Transverse colon (tissue), 4 donors: ENCODE measurements at regions not wholly inside any gene's neighbourhood (a gene's known extent, or its start where the extent isn't known, plus 50 kb on each side); places are given as distances from the start of the nearest gene placed in this dataset.

Experiments
- DNase-seq: peaks from one replicate; pipeline ENCODE4 v3.0.0-alpha.2; 2019
- H3K27ac ChIP-seq, 4 donors: fragments of 200-600 bp; sonication (generic); 2 replicates each; pipeline ENCODE4 v1.5.1; 2016 to 2018; ENCODE audit warnings: inconsistent platforms in 4 of 4
- H3K27me3 ChIP-seq: fragments of 200-600 bp; sonication (generic); 2 replicates; pipeline ENCODE4 v1.5.1; 2017; ENCODE audit warnings: inconsistent platforms
- H3K36me3 ChIP-seq, 4 donors: fragments of 200-600 bp; sonication (generic); 2 replicates each; pipeline ENCODE4 v1.5.1; 2017 to 2019; ENCODE audit warnings: inconsistent platforms in 4 of 4
- H3K4me1 ChIP-seq, 4 donors: fragments of 200-600 bp; sonication (generic); 2 replicates each; pipeline ENCODE4 v1.5.1; 2017 to 2020; ENCODE audit warnings: inconsistent platforms in 4 of 4
- H3K4me3 ChIP-seq, 4 donors: fragments of 200-600 bp; sonication (generic); 1 replicate in 1 of 4; 2 replicates in 3 of 4; pipeline versions ENCODE4 v1.5.1 to v1.6.1; 2017 to 2019; ENCODE audit warnings: inconsistent platforms in 4 of 4
- H3K9me3 ChIP-seq, 2 donors: fragments of 200-600 bp; sonication (generic); 2 replicates each; pipeline ENCODE4 v1.5.1; 2017 to 2019; ENCODE audit warnings: inconsistent platforms in 2 of 2
- EP300 ChIP-seq: sonication (generic); formaldehyde crosslinking; IDR thresholded peaks from one replicate; pipeline ENCODE4 v1.6.1; 2017; ENCODE audit warnings: antibody characterized with exemption, low read depth
- POLR2A ChIP-seq: fragments of 450-650 bp; IDR thresholded peaks from one replicate; pipeline ENCODE4 v1.6.1; 2016; ENCODE audit warnings: antibody characterized with exemption, mild to moderate bottlenecking, moderate library complexity
- POLR2AphosphoS5 ChIP-seq, 3 donors: sonication (generic); formaldehyde crosslinking; IDR thresholded peaks; one replicate each; pipeline ENCODE4 v1.6.1; 2016; ENCODE audit warnings: antibody characterized with exemption in 3 of 3
- WGBS, 2 donors: methylation state at CpG; one replicate each; pipeline ENCODE4 v1.1.5; 2018; ENCODE audit warnings: low coverage in 1 of 2; 5-methylcytosine and 5-hydroxymethylcytosine counted together
- in situ Hi-C, 4 donors: fragments of 200-750 bp; cut with MboI; loops; one replicate each; pipeline versions ENCODE4 v1.15.0 to v1.15.1; 2017; ENCODE audit warnings: low sequenced_read_pairs in 3 of 4, low pct_ligation_motif_present in 1 of 4, low pct_unique_long_range_greater_than_20kb in 1 of 4
- intact Hi-C: fragments of 100-400 bp; cut with DNase I; formaldehyde crosslinking; loops from one replicate; pipeline ENCODE4 v1.15.1; 2023; ENCODE audit warnings: low total_unique reads
- TF ChIP-seq, protein P1 (sequence below), 5 experiments: fragments of 200-600 bp in 3 of 5; fragments of 450-650 bp in 2 of 5; sonication (generic) in 3 of 5; IDR thresholded peaks; 1 replicate in 2 of 5; 2 replicates in 3 of 5; pipeline ENCODE4 v1.5.1; 2016 to 2017; ENCODE audit warnings: antibody characterized with exemption in 5 of 5, inconsistent platforms in 3 of 5, mild to moderate bottlenecking in 2 of 5, moderate library complexity in 1 of 5

DNA sequence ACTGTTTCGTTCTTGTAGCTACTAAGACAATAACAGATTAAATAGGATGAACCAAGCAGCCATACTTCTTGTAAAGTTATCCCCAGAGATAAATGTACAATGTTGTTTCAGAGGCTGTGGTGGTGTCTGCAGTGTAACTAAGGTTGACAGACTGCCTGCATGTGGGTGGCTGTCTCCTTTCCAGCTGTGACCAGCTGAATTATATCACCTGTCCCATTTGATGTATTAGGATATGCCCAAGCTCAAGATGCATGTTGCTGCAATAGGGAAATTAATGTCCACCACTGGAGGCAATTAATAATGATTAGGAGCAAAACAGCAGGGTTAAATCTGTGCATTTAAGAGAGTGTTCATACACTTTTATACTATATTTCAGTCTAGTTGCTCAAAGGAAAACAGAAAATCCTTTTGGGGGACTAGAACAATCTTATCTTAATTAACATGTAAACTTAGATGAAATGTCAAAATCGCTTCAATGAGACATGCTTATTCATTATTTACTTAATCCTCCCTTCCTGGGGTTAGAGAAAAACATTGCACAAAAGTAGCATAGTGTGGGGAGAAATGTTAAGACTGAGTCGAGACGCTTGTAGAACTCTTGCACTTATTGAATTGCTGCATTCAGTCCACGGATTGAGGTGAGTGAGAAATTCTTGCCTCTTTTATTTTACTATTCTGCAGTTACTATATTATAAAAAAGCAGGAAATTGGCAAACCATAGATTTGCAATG lies 269.0 kb downstream of the SNX10 start:
- Histone ChIP-seq H3K27me3 (no peaks in the 10 kb centered on the region), H3K4me3 (no peak overlapping the region), H3K27ac (no peak overlapping the region), H3K9me3 (no peaks in the 10 kb centered on the region), H3K4me1 (no peaks in the 10 kb centered on the region), H3K36me3 (no peaks in the 10 kb centered on the region)
- WGBS, 2 donors: 58 to 62% methylated on average over 5 of the region's 5 CpGs
- in situ Hi-C loops: no loop called here
- TF ChIP-seq POLR2AphosphoS5 (IDR thresholded peaks at IDR 0.05): no peak
- TF ChIP-seq, protein P1, sequence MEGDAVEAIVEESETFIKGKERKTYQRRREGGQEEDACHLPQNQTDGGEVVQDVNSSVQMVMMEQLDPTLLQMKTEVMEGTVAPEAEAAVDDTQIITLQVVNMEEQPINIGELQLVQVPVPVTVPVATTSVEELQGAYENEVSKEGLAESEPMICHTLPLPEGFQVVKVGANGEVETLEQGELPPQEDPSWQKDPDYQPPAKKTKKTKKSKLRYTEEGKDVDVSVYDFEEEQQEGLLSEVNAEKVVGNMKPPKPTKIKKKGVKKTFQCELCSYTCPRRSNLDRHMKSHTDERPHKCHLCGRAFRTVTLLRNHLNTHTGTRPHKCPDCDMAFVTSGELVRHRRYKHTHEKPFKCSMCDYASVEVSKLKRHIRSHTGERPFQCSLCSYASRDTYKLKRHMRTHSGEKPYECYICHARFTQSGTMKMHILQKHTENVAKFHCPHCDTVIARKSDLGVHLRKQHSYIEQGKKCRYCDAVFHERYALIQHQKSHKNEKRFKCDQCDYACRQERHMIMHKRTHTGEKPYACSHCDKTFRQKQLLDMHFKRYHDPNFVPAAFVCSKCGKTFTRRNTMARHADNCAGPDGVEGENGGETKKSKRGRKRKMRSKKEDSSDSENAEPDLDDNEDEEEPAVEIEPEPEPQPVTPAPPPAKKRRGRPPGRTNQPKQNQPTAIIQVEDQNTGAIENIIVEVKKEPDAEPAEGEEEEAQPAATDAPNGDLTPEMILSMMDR (IDR thresholded peaks at IDR 0.05): no peak
- no peak for TF ChIP-seq EP300
- TF ChIP-seq POLR2A: no peak
- intact Hi-C loops: no loop called here
- no peak for DNase-seq

DNA sequence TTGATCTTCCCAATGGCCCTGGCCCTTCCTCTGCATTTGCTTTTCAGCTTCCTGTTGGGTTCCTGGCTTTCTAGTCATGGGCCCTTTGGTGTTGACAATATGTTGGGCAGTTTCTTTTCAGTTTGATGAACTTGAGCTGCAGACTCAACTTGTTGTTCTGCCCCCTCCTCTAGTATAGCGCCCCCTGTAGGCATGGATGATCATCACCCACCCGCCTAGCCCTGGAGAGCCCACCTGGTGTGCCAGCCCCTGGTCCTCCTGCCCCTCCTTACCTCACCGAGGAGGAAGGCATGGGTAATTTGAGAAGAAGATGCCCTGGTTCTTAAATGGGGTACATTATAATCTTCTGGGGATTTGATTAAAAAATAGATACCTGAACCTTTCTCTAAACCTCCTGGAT lies 271.2 kb downstream of the SNX10 start:
- in situ Hi-C loops: no loop called here

DNA sequence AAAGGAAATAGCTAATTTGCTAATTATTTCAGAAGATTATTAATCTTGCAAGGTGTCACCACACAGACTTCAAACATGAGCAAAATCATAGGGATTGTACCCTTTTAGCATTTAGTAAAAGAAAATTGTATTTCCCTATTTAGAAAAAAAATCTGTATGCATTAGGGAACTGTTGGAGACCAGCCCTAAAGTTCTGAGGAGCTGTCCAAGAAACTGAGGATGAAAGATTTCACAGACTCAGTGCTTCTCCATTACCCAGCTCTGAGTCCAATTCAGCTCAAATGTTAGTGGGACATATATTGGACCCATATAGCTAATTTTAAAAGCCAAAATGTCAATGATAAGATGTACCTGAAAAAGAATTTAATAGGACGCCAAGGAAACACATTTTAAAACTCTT lies 271.7 kb downstream of the SNX10 start:
- Histone ChIP-seq H3K4me1 (no peaks in the 10 kb centered on the region), H3K27me3 (no peaks in the 10 kb centered on the region), H3K4me3 (no peak overlapping the region), H3K36me3 (no peaks in the 10 kb centered on the region), H3K9me3 (no peaks in the 10 kb centered on the region), H3K27ac (no peak overlapping the region)
- 92 to 97% methylated on average over 1 of the region's 1 CpG for WGBS, 2 donors
- in situ Hi-C loops: no loop called here
- no peak for DNase-seq
- intact Hi-C loops: no loop called here
- TF ChIP-seq POLR2AphosphoS5 (IDR thresholded peaks at IDR 0.05): no peak
- TF ChIP-seq POLR2A: no peak
- TF ChIP-seq, protein P1 (IDR thresholded peaks at IDR 0.05): no peak
- TF ChIP-seq EP300: no peak

More for the DNA sequence above, 271.2 kb downstream of the SNX10 start:
- H3K4me1 ChIP-seq: no peaks in the 10 kb centered on the region
- no peak for DNase-seq
- no peak overlapping the region for H3K27ac ChIP-seq
- no peaks in the 10 kb centered on the region for H3K9me3 ChIP-seq
- no peaks in the 10 kb centered on the region for H3K27me3 ChIP-seq
- no peak for TF ChIP-seq POLR2A
- TF ChIP-seq EP300: no peak
- TF ChIP-seq, protein P1 (IDR thresholded peaks at IDR 0.05): no peak
- intact Hi-C loops: no loop called here
- WGBS, 2 donors: 91% methylated on average over 3 of the region's 3 CpGs; no CpG with 5 or more reads in 1 of the 2 donors
- no peaks in the 10 kb centered on the region for H3K36me3 ChIP-seq
- H3K4me3 ChIP-seq: no peak overlapping the region

DNA sequence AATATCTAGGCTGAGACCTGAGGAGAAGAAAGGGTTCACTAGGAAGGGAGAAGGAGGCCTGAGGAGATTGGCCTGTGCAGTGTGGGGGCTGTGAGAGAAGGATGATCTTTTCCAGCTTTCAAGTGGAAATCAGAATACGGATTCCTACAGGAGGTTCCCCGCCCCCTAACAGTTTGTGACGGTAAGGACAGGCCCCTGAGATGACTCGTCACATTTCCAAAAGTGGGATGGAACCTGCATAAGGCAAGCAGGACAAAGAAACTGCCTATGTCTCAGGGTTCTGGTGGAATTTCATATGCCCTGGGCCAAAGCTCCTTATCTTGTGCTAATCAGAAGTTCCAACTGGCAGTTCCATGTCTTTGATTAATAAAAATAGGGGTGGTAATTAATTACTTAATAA lies 275.6 kb downstream of the SNX10 start:
- no peaks in the 10 kb centered on the region for H3K27me3 ChIP-seq
- in situ Hi-C loops: no loop called here
- intact Hi-C loops: no loop called here
- H3K27ac ChIP-seq: no peak overlapping the region
- TF ChIP-seq POLR2AphosphoS5 (IDR thresholded peaks at IDR 0.05) (no peak), POLR2A (no peak), EP300 (no peak)
- TF ChIP-seq, protein P1 (IDR thresholded peaks at IDR 0.05): no peak
- H3K9me3 ChIP-seq: no peaks in the 10 kb centered on the region
- 76 to 82% methylated on average over 4 of the region's 4 CpGs for WGBS, 2 donors
- no peak for DNase-seq
- no peaks in the 10 kb centered on the region for H3K36me3 ChIP-seq
- H3K4me3 ChIP-seq: no peak overlapping the region
- H3K4me1 ChIP-seq: no peaks in the 10 kb centered on the region
